Tibial nerve (tissue), 4 donors: ENCODE measurements at regions not wholly inside any gene's neighbourhood (a gene's known extent, or its start where the extent isn't known, plus 50 kb on each side); places are given as distances from the start of the nearest gene placed in this dataset.

Source experiments
- CTCF ChIP-seq, 5 experiments: fragments of 200-600 bp in 3 of 5; fragments of 450-650 bp in 2 of 5; sonication (generic) in 3 of 5; IDR thresholded peaks; one replicate each; pipeline ENCODE4 v1.5.1; 2016 to 2019; ENCODE audit warnings: antibody characterized with exemption in 5 of 5, mild to moderate bottlenecking in 3 of 5, moderate library complexity in 2 of 5
- EP300 ChIP-seq, 2 donors: sonication (generic); formaldehyde crosslinking; IDR thresholded peaks; one replicate each; pipeline ENCODE4 v1.6.1; 2017; ENCODE audit warnings: antibody characterized with exemption in 2 of 2, mild to moderate bottlenecking in 1 of 2
- POLR2A ChIP-seq, 2 donors: fragments of 450-650 bp; IDR thresholded peaks; one replicate each; pipeline ENCODE4 v1.6.1; 2017; ENCODE audit warnings: antibody characterized with exemption in 2 of 2, mild to moderate bottlenecking in 2 of 2, moderate library complexity in 2 of 2

- TF ChIP-seq CTCF (IDR thresholded peaks at IDR 0.05) (no peak), POLR2A (IDR thresholded peaks at IDR 0.05) (no peak), EP300 (IDR thresholded peaks at IDR 0.05) (no peak)
These were observed 91.6 kb downstream of the FAM161A start for GRCh38 chr2:61762292-61762691.
